ENCODE measurements at regions not wholly inside any gene's neighbourhood (a gene's known extent, or its start where the extent isn't known, plus 50 kb on each side); places are given as distances from the start of the nearest gene placed in this dataset.
"Not testable (repeated sequence)": the region's sequence is repeated elsewhere in the genome, so short reads cannot be mapped to it uniquely, and the experiment has no call there.

- not testable (repeated sequence) for DNase-seq (ENCODE audit: low read depth)
Observed at GRCh38 chr7:49100908-49101740, 176.8 kb downstream of the CDC14C start.

- DNase-seq (ENCODE audit: low read depth): no peak
Observed at GRCh38 chr7:49102411-49102810, 178.1 kb downstream of the CDC14C start.

GRCh38 chr7:49111706-49112105 is 187.4 kb downstream of the CDC14C start:
- no peak for DNase-seq (ENCODE audit: low read depth)

- DNase-seq (ENCODE audit: low read depth): no peak
Observed at GRCh38 chr7:49112222-49112621, 187.9 kb downstream of the CDC14C start.

GRCh38 chr7:49112647-49113046 is 188.3 kb downstream of the CDC14C start:
- DNase-seq (ENCODE audit: low read depth): no peak

GRCh38 chr7:49119706-49120105 is 195.4 kb downstream of the CDC14C start:
- DNase-seq (ENCODE audit: low read depth): no peak

GRCh38 chr7:49125246-49125645 is 200.9 kb downstream of the CDC14C start:
- DNase-seq (ENCODE audit: low read depth): no peak

- no peak for DNase-seq (ENCODE audit: low read depth)
Observed at GRCh38 chr7:49127359-49127913, 203.1 kb downstream of the CDC14C start.

GRCh38 chr7:49137978-49138377 is 213.6 kb downstream of the CDC14C start:
- DNase-seq (ENCODE audit: low read depth): no peak

GRCh38 chr7:49150486-49150885 is 226.1 kb downstream of the CDC14C start:
- DNase-seq (ENCODE audit: low read depth): no peak

- DNase-seq (ENCODE audit: low read depth): no peak
Observed at GRCh38 chr7:49151146-49151545, 226.8 kb downstream of the CDC14C start.

- no peak for DNase-seq (ENCODE audit: low read depth)
Observed at GRCh38 chr7:49158321-49158720, 234.0 kb downstream of the CDC14C start.

- no peak for DNase-seq (ENCODE audit: low read depth)
Observed at GRCh38 chr7:49159536-49159935, 235.2 kb downstream of the CDC14C start.

GRCh38 chr7:49166441-49166840 is 242.1 kb downstream of the CDC14C start:
- DNase-seq (ENCODE audit: low read depth): no peak

- no peak for DNase-seq (ENCODE audit: low read depth)
Observed at GRCh38 chr7:49172639-49173038, 248.3 kb downstream of the CDC14C start.

- peak; percentile 44 for DNase-seq (ENCODE audit: low read depth)
Observed at GRCh38 chr7:49174396-49174795, 250.0 kb downstream of the CDC14C start.

- DNase-seq (ENCODE audit: low read depth): no peak
Observed at GRCh38 chr7:49187543-49188268, 263.4 kb downstream of the CDC14C start.

GRCh38 chr7:49228426-49229098 is 304.2 kb downstream of the CDC14C start:
- no peak for DNase-seq (ENCODE audit: low read depth)

- no peak for DNase-seq (ENCODE audit: low read depth)
Observed at GRCh38 chr7:49229246-49229645, 304.9 kb downstream of the CDC14C start.

- DNase-seq (ENCODE audit: low read depth): no peak
Observed at GRCh38 chr7:49243521-49243920, 319.2 kb downstream of the CDC14C start.

- no peak for DNase-seq (ENCODE audit: low read depth)
Observed at GRCh38 chr7:49244543-49244942, 320.2 kb downstream of the CDC14C start.

- DNase-seq (ENCODE audit: low read depth): no peak
Observed at GRCh38 chr7:49245062-49245461, 320.7 kb downstream of the CDC14C start.

- DNase-seq (ENCODE audit: low read depth): no peak
Observed at GRCh38 chr7:49247759-49248158, 323.4 kb downstream of the CDC14C start.

All from non-pigmented ciliary epithelial cell (primary cell).